WERI-Rb-1 (cell line): ENCODE measurements at regions not wholly inside any gene's neighbourhood (a gene's known extent, or its start where the extent isn't known, plus 50 kb on each side); places are given as distances from the start of the nearest gene placed in this dataset.

ENCODE experiments used
- DNase-seq: peaks from one replicate; pipeline ENCODE4 v3.0.0-alpha.2; 2020
- H3K27ac ChIP-seq: fragments of 250-450 bp; sonication (Bioruptor Pico); 2 replicates; pipeline ENCODE4 v1.5.1; 2020; ENCODE audit warnings: mild to moderate bottlenecking, moderate library complexity
- H3K27me3 ChIP-seq: fragments of 250-450 bp; sonication (Bioruptor Pico); 2 replicates; pipeline ENCODE4 v1.5.1; 2021; ENCODE audit warnings: mild to moderate bottlenecking, low read depth, moderate library complexity; ENCODE audit not compliant: insufficient read depth, severe bottlenecking
- H3K36me3 ChIP-seq: fragments of 250-450 bp; sonication (Bioruptor Pico); 2 replicates; pipeline ENCODE4 v1.5.1; 2020; ENCODE audit warnings: mild to moderate bottlenecking, moderate library complexity
- H3K4me3 ChIP-seq: 2 replicates; pipeline ENCODE4 v1.5.1; 2011; ENCODE audit warnings: low read depth, mild to moderate bottlenecking, control low read depth, low read length
- H3K9me3 ChIP-seq: fragments of 250-450 bp; sonication (Bioruptor Pico); 2 replicates; pipeline ENCODE4 v1.5.1; 2021; ENCODE audit warnings: mild to moderate bottlenecking, moderate library complexity; ENCODE audit not compliant: severe bottlenecking
- TF ChIP-seq, protein P1 (sequence below): IDR thresholded peaks from 2 replicates; pipeline ENCODE4 v1.5.1; 2011; ENCODE audit warnings: low read depth, mild to moderate bottlenecking, control low read depth, inconsistent platforms, low read length

DNA sequence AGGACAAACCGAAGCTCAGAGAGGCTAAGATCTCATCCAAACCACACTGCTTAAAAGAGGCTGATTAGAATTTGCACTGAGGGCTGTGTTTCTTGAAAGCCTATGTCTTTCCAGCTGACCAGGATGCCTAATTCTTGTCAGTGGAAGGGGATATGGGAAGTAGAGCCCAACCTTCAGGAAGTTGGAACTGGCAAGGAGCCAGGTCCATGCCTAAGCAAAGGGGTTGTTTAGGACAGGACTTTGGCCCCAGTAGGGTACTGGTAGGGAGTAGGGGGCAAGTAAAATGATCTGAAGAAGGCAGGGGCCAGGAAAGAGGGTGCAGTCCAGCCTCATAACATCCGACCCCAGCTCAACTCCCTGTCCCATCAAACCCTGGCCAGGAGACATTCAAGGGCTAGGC is 130.9 kb downstream of the GAS1 start:
- no peak overlapping the region for H3K27ac ChIP-seq
- H3K27me3 ChIP-seq, result peaks cover 52% of the 10 kb centered on the region
- TF ChIP-seq, protein P1, sequence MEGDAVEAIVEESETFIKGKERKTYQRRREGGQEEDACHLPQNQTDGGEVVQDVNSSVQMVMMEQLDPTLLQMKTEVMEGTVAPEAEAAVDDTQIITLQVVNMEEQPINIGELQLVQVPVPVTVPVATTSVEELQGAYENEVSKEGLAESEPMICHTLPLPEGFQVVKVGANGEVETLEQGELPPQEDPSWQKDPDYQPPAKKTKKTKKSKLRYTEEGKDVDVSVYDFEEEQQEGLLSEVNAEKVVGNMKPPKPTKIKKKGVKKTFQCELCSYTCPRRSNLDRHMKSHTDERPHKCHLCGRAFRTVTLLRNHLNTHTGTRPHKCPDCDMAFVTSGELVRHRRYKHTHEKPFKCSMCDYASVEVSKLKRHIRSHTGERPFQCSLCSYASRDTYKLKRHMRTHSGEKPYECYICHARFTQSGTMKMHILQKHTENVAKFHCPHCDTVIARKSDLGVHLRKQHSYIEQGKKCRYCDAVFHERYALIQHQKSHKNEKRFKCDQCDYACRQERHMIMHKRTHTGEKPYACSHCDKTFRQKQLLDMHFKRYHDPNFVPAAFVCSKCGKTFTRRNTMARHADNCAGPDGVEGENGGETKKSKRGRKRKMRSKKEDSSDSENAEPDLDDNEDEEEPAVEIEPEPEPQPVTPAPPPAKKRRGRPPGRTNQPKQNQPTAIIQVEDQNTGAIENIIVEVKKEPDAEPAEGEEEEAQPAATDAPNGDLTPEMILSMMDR, result no peak
- no peak for DNase-seq
- H3K4me3 ChIP-seq, result no peak overlapping the region
- H3K9me3 ChIP-seq, result no peaks in the 10 kb centered on the region
- no peaks in the 10 kb centered on the region for H3K36me3 ChIP-seq

DNA sequence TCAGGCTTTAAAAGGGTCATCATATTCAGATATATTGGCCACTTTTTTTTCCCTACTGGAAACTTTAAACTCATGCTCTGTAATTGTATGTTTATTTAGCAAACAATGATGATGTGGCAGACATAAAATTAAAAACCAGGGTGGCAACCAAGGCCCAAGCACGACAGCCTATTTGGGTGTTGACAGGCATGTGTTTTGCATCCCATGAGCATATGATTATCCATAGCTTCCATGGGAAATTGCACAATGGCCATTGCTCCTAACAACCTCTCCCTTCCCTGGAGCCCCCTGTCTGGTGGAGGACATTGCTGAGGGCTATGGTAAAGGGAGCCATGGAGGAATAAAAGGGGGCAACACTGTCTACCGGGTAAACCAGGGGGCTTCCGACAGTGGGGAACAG is 134.7 kb downstream of the GAS1 start:
- TF ChIP-seq, protein P1, result no peak
- Histone ChIP-seq H3K27me3 (peaks cover 62% of the 10 kb centered on the region), H3K4me3 (no peak overlapping the region), H3K36me3 (no peaks in the 10 kb centered on the region), H3K9me3 (no peaks in the 10 kb centered on the region), H3K27ac (no peak overlapping the region)
- no peak for DNase-seq

- Histone ChIP-seq H3K9me3 (no peaks in the 10 kb centered on the region), H3K27me3 (peaks cover 58% of the 10 kb centered on the region), H3K36me3 (no peaks in the 10 kb centered on the region), H3K27ac (no peak overlapping the region), H3K4me3 (no peak overlapping the region)
- TF ChIP-seq, protein P1, result no peak
- DNase-seq, result no peak
These were observed 137.4 kb downstream of the GAS1 start for GRCh38 chr9:86809759-86810367.

- Histone ChIP-seq H3K36me3 (no peaks in the 10 kb centered on the region), H3K27me3 (peaks cover 62% of the 10 kb centered on the region), H3K4me3 (no peak overlapping the region), H3K9me3 (no peaks in the 10 kb centered on the region), H3K27ac (no peak overlapping the region)
- TF ChIP-seq, protein P1, result no peak
- no peak for DNase-seq
These were observed 138.2 kb downstream of the GAS1 start for GRCh38 chr9:86809151-86809550.

GRCh38 chr9:86807367-86807976 is 139.8 kb downstream of the GAS1 start:
- Histone ChIP-seq H3K9me3 (no peaks in the 10 kb centered on the region), H3K27ac (no peak overlapping the region), H3K27me3 (peaks cover 55% of the 10 kb centered on the region), H3K4me3 (no peak overlapping the region), H3K36me3 (no peaks in the 10 kb centered on the region)
- no peak for DNase-seq
- TF ChIP-seq, protein P1, result no peak

DNA sequence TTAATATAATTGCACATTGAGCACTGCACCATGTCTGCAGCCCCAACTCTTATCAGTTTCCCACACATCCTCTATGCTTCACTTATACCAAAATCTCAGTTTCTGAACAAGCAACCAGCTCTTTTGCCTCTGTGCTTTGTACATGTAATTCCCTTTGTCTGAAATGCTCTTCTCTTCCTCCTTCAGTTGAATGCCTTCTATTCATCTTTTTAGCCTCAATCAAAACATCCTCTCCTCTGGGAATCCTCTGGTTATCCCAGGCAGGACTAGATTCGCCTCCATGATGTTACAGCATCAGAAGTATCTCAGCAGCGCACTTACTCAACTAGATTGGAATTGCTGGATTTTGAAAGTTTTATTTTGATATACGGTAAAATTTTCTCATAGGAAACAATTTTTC is 143.3 kb downstream of the GAS1 start:
- H3K9me3 ChIP-seq, result no peaks in the 10 kb centered on the region
- no peak overlapping the region for H3K4me3 ChIP-seq
- peaks cover 48% of the 10 kb centered on the region for H3K27me3 ChIP-seq
- TF ChIP-seq, protein P1, result no peak
- no peak overlapping the region for H3K27ac ChIP-seq
- DNase-seq, result no peak
- H3K36me3 ChIP-seq, result no peaks in the 10 kb centered on the region
